ENCODE measurements at regions not wholly inside any gene's neighbourhood (a gene's known extent, or its start where the extent isn't known, plus 50 kb on each side); places are given as distances from the start of the nearest gene placed in this dataset.

- no peak for TF ChIP-seq CTCF (IDR thresholded peaks at IDR 0.05 in 4 of 5, conservative IDR thresholded peaks at IDR 0.05 in 1 of 5)
- no peak for TF ChIP-seq POLR2A (IDR thresholded peaks at IDR 0.05)
Observed at GRCh38 chr1:222263791-222264190, 284.1 kb downstream of the HHIPL2 start.
